ENCODE measurements at regions not wholly inside any gene's neighbourhood (a gene's known extent, or its start where the extent isn't known, plus 50 kb on each side); places are given as distances from the start of the nearest gene placed in this dataset.

DNA sequence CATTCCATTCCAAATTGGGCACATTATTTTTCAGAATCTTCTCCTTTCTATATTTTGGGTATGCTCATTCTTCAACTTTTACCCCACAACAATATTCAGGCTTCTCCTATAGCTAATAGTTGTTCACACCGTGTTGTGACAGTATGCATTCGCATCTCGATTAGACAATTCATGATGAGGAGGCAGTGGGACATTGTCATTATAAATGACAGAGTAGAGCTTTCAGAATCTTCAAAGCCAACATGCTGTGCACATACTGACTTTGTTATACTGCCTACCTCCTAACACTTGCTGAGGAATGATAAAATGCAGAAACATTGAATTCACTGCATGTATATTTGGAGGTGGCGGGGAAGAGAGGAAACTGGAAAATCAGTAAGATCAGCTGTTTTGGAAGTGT, 714.2 kb downstream of the SUCLG1 start:
- Histone ChIP-seq H3K36me3 (ENCODE audit: control insufficient read depth, insufficient read depth, low read length) (no peaks in the 10 kb centered on the region), H3K27ac (ENCODE audit: low read length) (no peak overlapping the region), H3K4me3 (ENCODE audit: low read length) (no peak overlapping the region), H3K9me3 (replicated peaks; ENCODE audit: control insufficient read depth, low read depth, low read length) (peaks cover 8% of the 10 kb centered on the region), H3K27me3 (ENCODE audit: control insufficient read depth, insufficient read depth, low read length) (no peaks in the 10 kb centered on the region), H3K4me1 (ENCODE audit: control insufficient read depth, insufficient read depth, low read length) (peaks cover 5% of the 10 kb centered on the region)
- no peak for DNase-seq
- 100% methylated on average over 1 of the region's 4 CpGs for WGBS (ENCODE audit: insufficient coverage)

GRCh38 chr2:83742117-83742782, 716.8 kb downstream of the SUCLG1 start:
- peaks cover 10% of the 10 kb centered on the region for H3K9me3 ChIP-seq (replicated peaks; ENCODE audit: control insufficient read depth, low read depth, low read length)

DNA sequence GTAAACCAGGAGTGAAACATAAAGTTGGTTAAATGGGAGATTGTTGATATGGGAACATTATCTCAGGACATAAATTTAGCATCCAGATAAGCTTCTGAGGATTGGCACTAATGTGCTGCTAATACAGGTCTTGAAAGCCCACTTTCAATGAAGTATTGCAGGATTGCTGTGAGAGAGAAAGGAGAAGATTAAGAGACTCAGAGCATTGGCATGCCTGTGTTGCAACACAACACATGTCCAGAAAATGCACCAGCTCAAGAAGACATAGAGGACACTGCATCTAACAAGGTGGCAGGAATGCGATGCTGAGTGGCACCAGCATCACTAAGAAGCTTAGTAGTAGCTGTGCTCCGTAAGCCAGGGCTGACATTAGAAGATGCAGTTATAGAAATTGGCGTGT, 728.9 kb downstream of the SUCLG1 start:
- no CpG with 5 or more reads among the region's 3 CpGs for WGBS (ENCODE audit: insufficient coverage)
- no peaks in the 10 kb centered on the region for H3K27me3 ChIP-seq (ENCODE audit: control insufficient read depth, insufficient read depth, low read length)
- H3K27ac ChIP-seq (ENCODE audit: low read length), result no peak overlapping the region
- no peaks in the 10 kb centered on the region for H3K9me3 ChIP-seq (replicated peaks; ENCODE audit: control insufficient read depth, low read depth, low read length)
- DNase-seq, result no peak
- no peak overlapping the region for H3K4me3 ChIP-seq (ENCODE audit: low read length)
- no peaks in the 10 kb centered on the region for H3K36me3 ChIP-seq (ENCODE audit: control insufficient read depth, insufficient read depth, low read length)
- no peaks in the 10 kb centered on the region for H3K4me1 ChIP-seq (ENCODE audit: control insufficient read depth, insufficient read depth, low read length)

More at GRCh38 chr2:83742117-83742782, 716.8 kb downstream of the SUCLG1 start:
- DNase-seq, result peak; percentile 85
- Histone ChIP-seq H3K27ac (ENCODE audit: low read length) (no peak overlapping the region), H3K36me3 (ENCODE audit: control insufficient read depth, insufficient read depth, low read length) (no peaks in the 10 kb centered on the region), H3K4me1 (ENCODE audit: control insufficient read depth, insufficient read depth, low read length) (peaks cover 5% of the 10 kb centered on the region), H3K4me3 (ENCODE audit: low read length) (no peak overlapping the region), H3K27me3 (ENCODE audit: control insufficient read depth, insufficient read depth, low read length) (no peaks in the 10 kb centered on the region)
- WGBS (ENCODE audit: insufficient coverage), result 0% methylated on average over 1 of the region's 2 CpGs

DNA sequence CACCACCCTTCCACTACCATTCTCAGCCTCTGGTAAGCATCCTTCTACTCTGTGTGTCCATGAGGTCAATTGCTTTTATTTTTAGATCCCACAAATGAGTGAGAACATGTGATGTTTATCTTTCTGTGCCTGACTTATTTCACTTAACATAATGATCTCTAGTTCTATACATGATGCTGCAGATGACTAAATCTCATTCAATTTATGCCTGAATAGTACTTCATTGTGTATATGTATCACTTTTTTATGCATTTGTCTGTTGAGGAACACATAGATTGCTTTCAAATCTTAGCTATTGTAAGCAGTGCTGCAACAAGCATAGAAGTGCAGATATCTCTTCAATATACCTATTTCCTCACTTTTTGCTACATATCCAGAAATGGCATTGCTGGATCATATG, 733.3 kb downstream of the SUCLG1 start:
- Histone ChIP-seq H3K4me1 (ENCODE audit: control insufficient read depth, insufficient read depth, low read length) (no peaks in the 10 kb centered on the region), H3K4me3 (ENCODE audit: low read length) (no peak overlapping the region), H3K36me3 (ENCODE audit: control insufficient read depth, insufficient read depth, low read length) (no peaks in the 10 kb centered on the region), H3K27ac (ENCODE audit: low read length) (no peak overlapping the region), H3K9me3 (replicated peaks; ENCODE audit: control insufficient read depth, low read depth, low read length) (no peaks in the 10 kb centered on the region), H3K27me3 (ENCODE audit: control insufficient read depth, insufficient read depth, low read length) (no peaks in the 10 kb centered on the region)
- DNase-seq, result no peak

DNA sequence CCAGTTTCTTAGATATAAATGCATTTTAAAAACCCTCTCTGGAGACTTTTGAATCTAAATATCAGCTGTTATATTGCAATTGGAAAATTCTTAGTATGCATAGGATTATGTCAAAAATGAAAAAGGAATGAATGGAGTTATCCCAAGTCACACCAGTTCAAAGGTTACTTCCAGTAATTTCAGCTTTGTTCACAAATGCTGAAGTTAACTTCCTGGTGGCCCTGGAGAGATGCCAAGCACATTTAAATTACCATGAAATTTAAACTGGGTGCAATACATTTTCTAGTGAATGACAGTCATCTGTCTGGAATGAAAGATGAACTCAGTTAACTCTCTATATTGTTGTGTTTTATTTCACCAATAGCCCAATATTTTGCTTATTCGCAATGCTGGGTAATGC, 753.9 kb downstream of the SUCLG1 start:
- no peak for DNase-seq
- no peaks in the 10 kb centered on the region for H3K36me3 ChIP-seq (ENCODE audit: control insufficient read depth, insufficient read depth, low read length)
- no peaks in the 10 kb centered on the region for H3K27me3 ChIP-seq (ENCODE audit: control insufficient read depth, insufficient read depth, low read length)
- no peak overlapping the region for H3K4me3 ChIP-seq (ENCODE audit: low read length)
- H3K27ac ChIP-seq (ENCODE audit: low read length), result no peak overlapping the region
- no peaks in the 10 kb centered on the region for H3K4me1 ChIP-seq (ENCODE audit: control insufficient read depth, insufficient read depth, low read length)
- no peaks in the 10 kb centered on the region for H3K9me3 ChIP-seq (replicated peaks; ENCODE audit: control insufficient read depth, low read depth, low read length)
- WGBS (ENCODE audit: insufficient coverage), result no CpG with 5 or more reads among the region's 1 CpG

- DNase-seq, result no peak
- H3K36me3 ChIP-seq (ENCODE audit: control insufficient read depth, insufficient read depth, low read length), result no peaks in the 10 kb centered on the region
- no peak overlapping the region for H3K4me3 ChIP-seq (ENCODE audit: low read length)
- H3K9me3 ChIP-seq (replicated peaks; ENCODE audit: control insufficient read depth, low read depth, low read length), result no peaks in the 10 kb centered on the region
- WGBS (ENCODE audit: insufficient coverage), result no CpG with 5 or more reads among the region's 1 CpG
- H3K4me1 ChIP-seq (ENCODE audit: control insufficient read depth, insufficient read depth, low read length), result no peaks in the 10 kb centered on the region
- no peaks in the 10 kb centered on the region for H3K27me3 ChIP-seq (ENCODE audit: control insufficient read depth, insufficient read depth, low read length)
- no peak overlapping the region for H3K27ac ChIP-seq (ENCODE audit: low read length)
Observed at GRCh38 chr2:83703598-83703997, 755.5 kb downstream of the SUCLG1 start.

DNA sequence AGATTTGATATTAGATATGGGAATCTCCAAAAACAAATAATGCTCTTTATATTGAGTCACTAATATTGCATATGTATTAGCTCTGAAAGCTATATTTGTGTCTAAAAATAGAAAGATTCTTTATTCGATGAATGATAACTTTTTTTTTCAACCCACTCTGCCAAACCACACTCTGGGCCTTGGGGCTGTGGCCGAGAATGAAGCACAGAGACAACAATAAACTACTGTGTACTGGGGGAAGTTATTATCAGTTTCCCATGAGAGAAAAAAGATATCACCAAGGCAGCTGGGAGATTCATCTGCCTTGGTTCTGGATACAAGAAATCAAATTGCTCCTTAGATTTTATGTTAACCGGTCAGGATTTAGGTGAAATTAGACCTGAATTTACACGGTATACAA, 762.2 kb downstream of the SUCLG1 start:
- Histone ChIP-seq H3K4me1 (ENCODE audit: control insufficient read depth, insufficient read depth, low read length) (no peaks in the 10 kb centered on the region), H3K27me3 (ENCODE audit: control insufficient read depth, insufficient read depth, low read length) (no peaks in the 10 kb centered on the region), H3K9me3 (replicated peaks; ENCODE audit: control insufficient read depth, low read depth, low read length) (no peaks in the 10 kb centered on the region), H3K4me3 (ENCODE audit: low read length) (no peak overlapping the region), H3K36me3 (ENCODE audit: control insufficient read depth, insufficient read depth, low read length) (no peaks in the 10 kb centered on the region), H3K27ac (ENCODE audit: low read length) (no peak overlapping the region)
- no peak for DNase-seq
- WGBS (ENCODE audit: insufficient coverage), result no CpG with 5 or more reads among the region's 4 CpGs

DNA sequence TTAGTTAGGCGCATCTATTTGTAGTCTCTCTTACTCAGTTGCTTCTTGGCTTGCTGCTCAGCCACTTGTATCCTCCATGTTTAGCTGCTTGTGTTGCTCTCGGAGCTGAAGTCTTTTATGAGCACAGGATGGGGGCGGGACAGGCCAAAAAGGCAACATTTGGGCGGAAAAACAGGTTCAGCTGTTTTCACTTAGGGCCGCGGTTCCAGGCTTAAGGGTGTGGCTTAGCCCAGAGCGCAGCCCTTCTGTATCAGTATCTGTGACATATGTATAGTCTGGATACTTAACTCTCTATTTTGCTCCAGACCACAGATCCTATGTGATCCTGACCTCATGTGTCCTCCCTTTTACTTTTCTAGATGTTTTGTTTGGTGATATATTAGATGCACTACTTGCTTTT, 763.5 kb downstream of the SUCLG1 start:
- WGBS (ENCODE audit: insufficient coverage), result 68% methylated on average over 3 of the region's 7 CpGs

DNA sequence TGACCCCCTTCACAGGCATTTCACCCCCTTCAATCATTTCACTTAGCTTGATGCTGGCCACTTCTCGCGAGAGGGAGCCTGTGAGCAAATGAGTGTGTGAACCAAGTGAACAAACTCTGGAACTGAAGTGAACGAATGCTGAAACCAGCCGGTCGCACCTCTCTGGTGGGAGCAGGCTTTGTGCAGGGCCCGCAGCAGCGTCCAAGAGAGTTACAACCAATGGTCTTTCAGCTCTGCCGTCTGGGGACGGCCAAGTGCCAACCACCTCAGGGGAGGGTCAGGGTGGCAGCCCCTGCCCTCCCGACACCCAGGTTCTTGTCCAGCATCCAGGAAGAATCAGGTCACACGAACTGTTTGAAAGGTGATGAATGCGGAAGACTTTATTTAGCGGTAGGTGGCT, 764.0 kb downstream of the SUCLG1 start:
- no peaks in the 10 kb centered on the region for H3K4me1 ChIP-seq (ENCODE audit: control insufficient read depth, insufficient read depth, low read length)
- no peaks in the 10 kb centered on the region for H3K36me3 ChIP-seq (ENCODE audit: control insufficient read depth, insufficient read depth, low read length)
- WGBS (ENCODE audit: insufficient coverage), result 93% methylated on average over 13 of the region's 13 CpGs
- no peak overlapping the region for H3K4me3 ChIP-seq (ENCODE audit: low read length)
- no peak for DNase-seq
- H3K27me3 ChIP-seq (ENCODE audit: control insufficient read depth, insufficient read depth, low read length), result no peaks in the 10 kb centered on the region
- H3K9me3 ChIP-seq (replicated peaks; ENCODE audit: control insufficient read depth, low read depth, low read length), result no peaks in the 10 kb centered on the region
- no peak overlapping the region for H3K27ac ChIP-seq (ENCODE audit: low read length)

More for the DNA sequence above, 763.5 kb downstream of the SUCLG1 start:
- peak; percentile 3 for DNase-seq
- Histone ChIP-seq H3K9me3 (replicated peaks; ENCODE audit: control insufficient read depth, low read depth, low read length) (no peaks in the 10 kb centered on the region), H3K27me3 (ENCODE audit: control insufficient read depth, insufficient read depth, low read length) (no peaks in the 10 kb centered on the region), H3K4me3 (ENCODE audit: low read length) (no peak overlapping the region), H3K27ac (ENCODE audit: low read length) (no peak overlapping the region), H3K4me1 (ENCODE audit: control insufficient read depth, insufficient read depth, low read length) (no peaks in the 10 kb centered on the region), H3K36me3 (ENCODE audit: control insufficient read depth, insufficient read depth, low read length) (no peaks in the 10 kb centered on the region)

GRCh38 chr2:83689402-83689801, 769.7 kb downstream of the SUCLG1 start:
- Histone ChIP-seq H3K36me3 (ENCODE audit: control insufficient read depth, insufficient read depth, low read length) (no peaks in the 10 kb centered on the region), H3K27ac (ENCODE audit: low read length) (no peak overlapping the region), H3K27me3 (ENCODE audit: control insufficient read depth, insufficient read depth, low read length) (no peaks in the 10 kb centered on the region), H3K4me3 (ENCODE audit: low read length) (no peak overlapping the region), H3K9me3 (replicated peaks; ENCODE audit: control insufficient read depth, low read depth, low read length) (no peaks in the 10 kb centered on the region), H3K4me1 (ENCODE audit: control insufficient read depth, insufficient read depth, low read length) (no peaks in the 10 kb centered on the region)
- DNase-seq, result no peak

- Histone ChIP-seq H3K4me3 (ENCODE audit: low read length) (no peak overlapping the region), H3K27me3 (ENCODE audit: control insufficient read depth, insufficient read depth, low read length) (no peaks in the 10 kb centered on the region), H3K36me3 (ENCODE audit: control insufficient read depth, insufficient read depth, low read length) (no peaks in the 10 kb centered on the region), H3K4me1 (ENCODE audit: control insufficient read depth, insufficient read depth, low read length) (no peaks in the 10 kb centered on the region), H3K9me3 (replicated peaks; ENCODE audit: control insufficient read depth, low read depth, low read length) (no peaks in the 10 kb centered on the region), H3K27ac (ENCODE audit: low read length) (no peak overlapping the region)
- peak; percentile 3 for DNase-seq
Observed at GRCh38 chr2:83686863-83687262, 772.2 kb downstream of the SUCLG1 start.
